SK-N-MC (cell line): ENCODE measurements at regions not wholly inside any gene's neighbourhood (a gene's known extent, or its start where the extent isn't known, plus 50 kb on each side); places are given as distances from the start of the nearest gene placed in this dataset.

Experiments
- EZH2 ChIP-seq: fragments of 200-600 bp; sonication (generic); IDR thresholded peaks from one replicate; pipeline ENCODE4 v1.6.1; 2017; ENCODE audit warnings: antibody characterized with exemption
- POLR2AphosphoS5 ChIP-seq: IDR thresholded peaks from 2 replicates; pipeline ENCODE4 v1.6.1; 2012; ENCODE audit warnings: mild to moderate bottlenecking, low read depth, low read length, borderline replicate concordance

DNA sequence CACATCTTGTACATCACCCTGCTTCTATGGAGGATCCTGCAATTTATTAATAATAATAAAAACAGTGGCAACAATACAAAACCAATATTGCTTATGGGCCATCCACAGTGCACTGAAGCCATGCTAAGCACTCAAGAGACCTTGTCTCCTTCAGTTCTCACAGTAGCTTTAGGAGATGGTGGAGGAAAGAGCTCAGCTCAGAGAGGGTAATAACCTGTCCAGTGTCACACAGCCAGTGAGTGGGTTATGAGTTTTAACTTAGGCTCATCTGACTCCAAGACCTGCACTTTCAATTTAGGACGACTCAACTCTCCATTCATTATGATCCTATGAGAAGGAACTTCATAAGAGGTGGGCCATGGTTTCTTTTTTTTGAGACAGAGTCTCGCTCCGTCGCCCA lies 347.6 kb upstream of the RUNX1 start:
- TF ChIP-seq POLR2AphosphoS5 (no peak), EZH2 (no peak)
